GM21786 (cell line): ENCODE measurements at regions not wholly inside any gene's neighbourhood (a gene's known extent, or its start where the extent isn't known, plus 50 kb on each side); places are given as distances from the start of the nearest gene placed in this dataset.

Experiments
- ATAC-seq: cut with Tn5 transposase; IDR thresholded peaks from one replicate; pipeline ENCODE4 v1.9.1; 2021; ENCODE audit not compliant: unreplicated experiment

GRCh38 chr9:13505797-13506196 is 226.3 kb upstream of the MPDZ start:
- ATAC-seq, result no peak

- ATAC-seq, result no peak
Measured at GRCh38 chr9:13503599-13503998, 224.1 kb upstream of the MPDZ start.

GRCh38 chr9:13502484-13502883 is 223.0 kb upstream of the MPDZ start:
- ATAC-seq, result no peak

- ATAC-seq, result no peak
Measured at GRCh38 chr9:13501018-13501417, 221.5 kb upstream of the MPDZ start.

- no peak for ATAC-seq
Measured at GRCh38 chr9:13500034-13500433, 220.5 kb upstream of the MPDZ start.

GRCh38 chr9:13493697-13494096 is 214.2 kb upstream of the MPDZ start:
- ATAC-seq, result no peak

GRCh38 chr9:13491493-13492424 is 212.3 kb upstream of the MPDZ start:
- ATAC-seq, result no peak

GRCh38 chr9:13491138-13491492 is 211.6 kb upstream of the MPDZ start:
- ATAC-seq, result no peak

GRCh38 chr9:13487936-13488335 is 208.4 kb upstream of the MPDZ start:
- ATAC-seq, result no peak

GRCh38 chr9:13487498-13487897 is 208.0 kb upstream of the MPDZ start:
- ATAC-seq, result no peak

- ATAC-seq, result no peak
Measured at GRCh38 chr9:13487071-13487470, 207.6 kb upstream of the MPDZ start.

GRCh38 chr9:13485068-13485596 is 205.6 kb upstream of the MPDZ start:
- ATAC-seq, result no peak

GRCh38 chr9:13484186-13484585 is 204.7 kb upstream of the MPDZ start:
- ATAC-seq, result no peak

GRCh38 chr9:13481274-13481673 is 201.8 kb upstream of the MPDZ start:
- no peak for ATAC-seq

- no peak for ATAC-seq
Measured at GRCh38 chr9:13480693-13481092, 201.2 kb upstream of the MPDZ start.

GRCh38 chr9:13479096-13479495 is 199.6 kb upstream of the MPDZ start:
- ATAC-seq, result no peak

GRCh38 chr9:13478639-13479038 is 199.1 kb upstream of the MPDZ start:
- no peak for ATAC-seq

GRCh38 chr9:13478160-13478559 is 198.7 kb upstream of the MPDZ start:
- no peak for ATAC-seq

GRCh38 chr9:13470836-13471235 is 191.3 kb upstream of the MPDZ start:
- ATAC-seq, result no peak

GRCh38 chr9:13467157-13467556 is 187.7 kb upstream of the MPDZ start:
- ATAC-seq, result no peak

GRCh38 chr9:13461414-13461991 is 182.0 kb upstream of the MPDZ start:
- ATAC-seq, result no peak

GRCh38 chr9:13459071-13459470 is 179.6 kb upstream of the MPDZ start:
- no peak for ATAC-seq
